PC-9 (cell line): ENCODE measurements at regions not wholly inside any gene's neighbourhood (a gene's known extent, or its start where the extent isn't known, plus 50 kb on each side); places are given as distances from the start of the nearest gene placed in this dataset.

Experiments
- BruUV-seq: library from RNA; stranded (reverse); fragments of 400-500 nt; replicated peaks from 2 replicates; lab custom pipeline; 2021; lab: Mats Ljungman, UMichigan
- CTCF ChIA-PET: fragments of 300-600 bp; sonication (Branson Sonifier 250); formaldehyde crosslinking; loops from one replicate; lab custom pipeline; 2022; ENCODE audit warnings: antibody characterized with exemption; lab: Charles Lee
- POLR2A ChIA-PET: fragments of 300-600 bp; sonication (Branson Sonifier 250); formaldehyde crosslinking; loops from one replicate; lab custom pipeline; 2022; ENCODE audit warnings: antibody characterized with exemption; ENCODE audit not compliant: unreplicated experiment; lab: Charles Lee
- DNase-seq, 2 experiments: peaks; one replicate each; pipeline versions ENCODE4 v3.0.0 to v3.0.0-alpha.2; 2015 to 2022; ENCODE audit warnings: mixed read lengths in 1 of 2
- H2AFZ ChIP-seq: fragments of 200-600 bp; sonication (generic); 2 replicates; pipeline ENCODE4 v1.8.1; 2017; ENCODE audit warnings: antibody characterized with exemption
- H3F3A ChIP-seq: fragments of 200-600 bp; sonication (generic); 2 replicates; pipeline ENCODE4 v1.8.1; 2017; ENCODE audit warnings: antibody characterized with exemption, mild to moderate bottlenecking, low read depth; ENCODE audit not compliant: insufficient read depth
- H3K27ac ChIP-seq: fragments of 200-600 bp; sonication (generic); 2 replicates; pipeline ENCODE4 v1.6.1; 2016; ENCODE audit warnings: mixed run types
- H3K27me3 ChIP-seq: fragments of 200-600 bp; sonication (generic); 2 replicates; pipeline ENCODE4 v1.6.1; 2016; ENCODE audit warnings: low read depth, mixed run types; ENCODE audit not compliant: insufficient read depth
- H3K36me3 ChIP-seq: fragments of 200-600 bp; sonication (generic); 2 replicates; pipeline ENCODE4 v1.6.1; 2016; ENCODE audit warnings: low read depth, mixed run types
- H3K4me1 ChIP-seq: fragments of 200-600 bp; sonication (generic); replicated peaks from 2 replicates; pipeline ENCODE4 v1.6.1; 2016; ENCODE audit warnings: mixed run types; ENCODE audit not compliant: insufficient read depth
- H3K4me2 ChIP-seq: fragments of 200-600 bp; sonication (generic); 2 replicates; pipeline ENCODE4 v1.6.1; 2017; ENCODE audit warnings: mixed run types
- H3K4me3 ChIP-seq: fragments of 200-600 bp; sonication (generic); 2 replicates; pipeline ENCODE4 v1.6.1; 2016; ENCODE audit warnings: mixed run types
- H3K79me2 ChIP-seq: fragments of 200-600 bp; sonication (generic); 2 replicates; pipeline ENCODE4 v1.6.1; 2017; ENCODE audit warnings: low read depth, mixed run types
- H3K9me2 ChIP-seq: fragments of 200-600 bp; sonication (generic); 2 replicates; pipeline ENCODE4 v1.8.1; 2017; ENCODE audit warnings: mild to moderate bottlenecking; ENCODE audit not compliant: insufficient read depth
- H3K9me3 ChIP-seq: fragments of 200-600 bp; sonication (generic); 2 replicates; pipeline ENCODE4 v1.8.1; 2016; ENCODE audit warnings: low read depth; ENCODE audit not compliant: insufficient read depth
- H4K20me1 ChIP-seq: fragments of 200-600 bp; sonication (generic); 2 replicates; pipeline ENCODE4 v1.8.1; 2017; ENCODE audit not compliant: insufficient read depth
- CTCF ChIP-seq: fragments of 200-600 bp; sonication (generic); conservative IDR thresholded peaks from 2 replicates; pipeline ENCODE4 v1.6.1; 2017; ENCODE audit warnings: mixed run types, antibody characterized with exemption, mild to moderate bottlenecking, moderate library complexity
- EZH2 ChIP-seq: fragments of 200-600 bp; sonication (generic); IDR thresholded peaks from 2 replicates; pipeline ENCODE4 v1.8.0; 2017; ENCODE audit warnings: antibody characterized with exemption, low read depth
- intact Hi-C: fragments of 100-400 bp; cut with micrococcal nuclease; formaldehyde crosslinking; loops from one replicate; pipeline ENCODE4 v1.10.0; 2022; ENCODE audit not compliant: unreplicated experiment

- no peak overlapping the region for H2AFZ ChIP-seq
- ChIA-PET POLR2A (no interaction called here), CTCF (no interaction called here)
- intact Hi-C loops = no loop called here
- H3K9me2 ChIP-seq = no peaks in the 10 kb centered on the region
- no peaks in the 10 kb centered on the region for H3K36me3 ChIP-seq
- no peaks in the 10 kb centered on the region for H3K4me1 ChIP-seq
- H3K4me2 ChIP-seq = no peak overlapping the region
- peaks cover 9% of the 10 kb centered on the region; the same call in 1 of the 2 replicates for H3K27me3 ChIP-seq
- H3K9me3 ChIP-seq = no peaks in the 10 kb centered on the region
- no peak overlapping the region for H3K4me3 ChIP-seq
- BruUV-seq = no TSS peak
- no peak overlapping the region for H3K27ac ChIP-seq
- no peaks in the 10 kb centered on the region for H4K20me1 ChIP-seq
- no peak for DNase-seq
- H3F3A ChIP-seq = no peaks in the 10 kb centered on the region
- no peak for TF ChIP-seq EZH2
- no peak for TF ChIP-seq CTCF
- H3K79me2 ChIP-seq = no peaks in the 10 kb centered on the region
Observed at GRCh38 chr11:95698676-95699557, 90.7 kb downstream of the FAM76B start.

GRCh38 chr11:95697614-95698408, 91.8 kb downstream of the FAM76B start:
- no peak overlapping the region for H2AFZ ChIP-seq
- BruUV-seq = no TSS peak
- no peak overlapping the region for H3K4me2 ChIP-seq
- no peaks in the 10 kb centered on the region for H3K79me2 ChIP-seq
- intact Hi-C loops = no loop called here
- no peak overlapping the region for H3K27ac ChIP-seq
- H3F3A ChIP-seq = no peaks in the 10 kb centered on the region
- TF ChIP-seq EZH2 (no peak), CTCF (no peak)
- H3K36me3 ChIP-seq = no peaks in the 10 kb centered on the region
- DNase-seq = no peak
- no peaks in the 10 kb centered on the region for H3K9me3 ChIP-seq
- no peaks in the 10 kb centered on the region for H3K4me1 ChIP-seq
- ChIA-PET POLR2A (no interaction called here), CTCF (no interaction called here)
- H4K20me1 ChIP-seq = no peaks in the 10 kb centered on the region
- H3K4me3 ChIP-seq = no peak overlapping the region
- H3K9me2 ChIP-seq = no peaks in the 10 kb centered on the region
- H3K27me3 ChIP-seq = peaks cover 1% of the 10 kb centered on the region; the same call in 1 of the 2 replicates

- Histone ChIP-seq H2AFZ (no peak overlapping the region), H3K4me2 (no peak overlapping the region), H3K27me3 (no peaks in the 10 kb centered on the region), H3K4me3 (no peak overlapping the region), H4K20me1 (no peaks in the 10 kb centered on the region), H3K9me2 (no peaks in the 10 kb centered on the region), H3K27ac (no peak overlapping the region), H3K36me3 (no peaks in the 10 kb centered on the region), H3K4me1 (no peaks in the 10 kb centered on the region), H3K79me2 (no peaks in the 10 kb centered on the region), H3F3A (no peaks in the 10 kb centered on the region), H3K9me3 (no peaks in the 10 kb centered on the region)
- DNase-seq = no peak
- intact Hi-C loops = no loop called here
- POLR2A ChIA-PET = no interaction called here
- CTCF ChIA-PET = no interaction called here
- BruUV-seq = no TSS peak
- TF ChIP-seq CTCF (no peak), EZH2 (no peak)
Observed at GRCh38 chr11:95695181-95695580, 94.4 kb downstream of the FAM76B start.
